Activated effector memory CD4-positive, alpha-beta T cell treated with Interleukin-2 at 50 U/mL for 16 hours (primary cell): ENCODE measurements at regions not wholly inside any gene's neighbourhood (a gene's known extent, or its start where the extent isn't known, plus 50 kb on each side); places are given as distances from the start of the nearest gene placed in this dataset.

Experiments used
- DNase-seq: peaks from one replicate; pipeline ENCODE4 v3.0.0-alpha.2; 2020

- no peak for DNase-seq
Observed at GRCh38 chr22:27679693-27680488, 121.7 kb downstream of the MN1 start.

- DNase-seq, result no peak
Observed at GRCh38 chr22:27680636-27681035, 120.9 kb downstream of the MN1 start.

GRCh38 chr22:27681037-27681436, 120.5 kb downstream of the MN1 start:
- DNase-seq, result no peak

- DNase-seq, result no peak
Observed at GRCh38 chr22:27682437-27682836, 119.1 kb downstream of the MN1 start.

GRCh38 chr22:27684901-27685300, 116.7 kb downstream of the MN1 start:
- DNase-seq, result no peak

- no peak for DNase-seq
Observed at GRCh38 chr22:27685515-27685914, 116.0 kb downstream of the MN1 start.

- no peak for DNase-seq
Observed at GRCh38 chr22:27685970-27686369, 115.6 kb downstream of the MN1 start.

- no peak for DNase-seq
Observed at GRCh38 chr22:27686534-27686933, 115.0 kb downstream of the MN1 start.

- no peak for DNase-seq
Observed at GRCh38 chr22:27687984-27688545, 113.5 kb downstream of the MN1 start.

GRCh38 chr22:27689664-27690063, 111.9 kb downstream of the MN1 start:
- no peak for DNase-seq

- no peak for DNase-seq
Observed at GRCh38 chr22:27690599-27690998, 111.0 kb downstream of the MN1 start.

GRCh38 chr22:27692243-27692642, 109.3 kb downstream of the MN1 start:
- DNase-seq, result no peak

- no peak for DNase-seq
Observed at GRCh38 chr22:27695925-27696324, 105.6 kb downstream of the MN1 start.

- DNase-seq, result no peak
Observed at GRCh38 chr22:27697888-27698287, 103.7 kb downstream of the MN1 start.
